ENCODE measurements at regions not wholly inside any gene's neighbourhood (a gene's known extent, or its start where the extent isn't known, plus 50 kb on each side); places are given as distances from the start of the nearest gene placed in this dataset.
"Not testable (repeated sequence)": the region's sequence is repeated elsewhere in the genome, so short reads cannot be mapped to it uniquely, and the experiment has no call there.

- no peak for DNase-seq
These were observed 115.8 kb upstream of the FGF3 start for GRCh38 chr11:69934861-69935494.

- no peak for DNase-seq
These were observed 116.8 kb upstream of the FGF3 start for GRCh38 chr11:69935941-69936505.

GRCh38 chr11:69936771-69937170, 117.6 kb upstream of the FGF3 start:
- no peak for DNase-seq

GRCh38 chr11:69938206-69938605, 119.0 kb upstream of the FGF3 start:
- no peak for DNase-seq

GRCh38 chr11:69939551-69940245, 120.5 kb upstream of the FGF3 start:
- no peak for DNase-seq

- no peak for DNase-seq
These were observed 121.0 kb upstream of the FGF3 start for GRCh38 chr11:69940246-69940610.

GRCh38 chr11:69941546-69942332, 122.5 kb upstream of the FGF3 start:
- no peak for DNase-seq

- DNase-seq, result no peak
These were observed 123.2 kb upstream of the FGF3 start for GRCh38 chr11:69942333-69942820.

- no peak for DNase-seq
These were observed 123.8 kb upstream of the FGF3 start for GRCh38 chr11:69943066-69943465.

GRCh38 chr11:69943506-69943905, 124.3 kb upstream of the FGF3 start:
- DNase-seq, result no peak

GRCh38 chr11:69944146-69944795, 125.1 kb upstream of the FGF3 start:
- no peak for DNase-seq

GRCh38 chr11:69945157-69945556, 125.9 kb upstream of the FGF3 start:
- DNase-seq, result no peak

GRCh38 chr11:69947059-69947792, 128.0 kb upstream of the FGF3 start:
- DNase-seq, result no peak

- DNase-seq, result no peak
These were observed 128.6 kb upstream of the FGF3 start for GRCh38 chr11:69947793-69948255.

GRCh38 chr11:69948256-69949141, 129.3 kb upstream of the FGF3 start:
- DNase-seq, result no peak

- DNase-seq, result no peak
These were observed 128.8 kb upstream of the ANO1 start for GRCh38 chr11:69949327-69949726.

- DNase-seq, result peak; percentile 16
These were observed 128.0 kb upstream of the ANO1 start for GRCh38 chr11:69950120-69950519.

GRCh38 chr11:69950621-69951020, 127.5 kb upstream of the ANO1 start:
- DNase-seq, result no peak

- no peak for DNase-seq
These were observed 126.3 kb upstream of the ANO1 start for GRCh38 chr11:69951821-69952220.

GRCh38 chr11:69952229-69952975, 125.7 kb upstream of the ANO1 start:
- not testable (repeated sequence) for DNase-seq

Measured in NCI-H1105 treated with DMSO at 0.1 percent for 48 hours (cell line).